HG02588 (cell line): ENCODE measurements at regions not wholly inside any gene's neighbourhood (a gene's known extent, or its start where the extent isn't known, plus 50 kb on each side); places are given as distances from the start of the nearest gene placed in this dataset.
"Not testable (repeated sequence)": the region's sequence is repeated elsewhere in the genome, so short reads cannot be mapped to it uniquely, and the experiment has no call there.

ENCODE experiments used
- ATAC-seq: cut with Tn5 transposase; IDR thresholded peaks from one replicate; pipeline ENCODE4 v1.9.1; 2021; ENCODE audit warnings: mild to moderate bottlenecking, moderate library complexity; ENCODE audit not compliant: unreplicated experiment

DNA sequence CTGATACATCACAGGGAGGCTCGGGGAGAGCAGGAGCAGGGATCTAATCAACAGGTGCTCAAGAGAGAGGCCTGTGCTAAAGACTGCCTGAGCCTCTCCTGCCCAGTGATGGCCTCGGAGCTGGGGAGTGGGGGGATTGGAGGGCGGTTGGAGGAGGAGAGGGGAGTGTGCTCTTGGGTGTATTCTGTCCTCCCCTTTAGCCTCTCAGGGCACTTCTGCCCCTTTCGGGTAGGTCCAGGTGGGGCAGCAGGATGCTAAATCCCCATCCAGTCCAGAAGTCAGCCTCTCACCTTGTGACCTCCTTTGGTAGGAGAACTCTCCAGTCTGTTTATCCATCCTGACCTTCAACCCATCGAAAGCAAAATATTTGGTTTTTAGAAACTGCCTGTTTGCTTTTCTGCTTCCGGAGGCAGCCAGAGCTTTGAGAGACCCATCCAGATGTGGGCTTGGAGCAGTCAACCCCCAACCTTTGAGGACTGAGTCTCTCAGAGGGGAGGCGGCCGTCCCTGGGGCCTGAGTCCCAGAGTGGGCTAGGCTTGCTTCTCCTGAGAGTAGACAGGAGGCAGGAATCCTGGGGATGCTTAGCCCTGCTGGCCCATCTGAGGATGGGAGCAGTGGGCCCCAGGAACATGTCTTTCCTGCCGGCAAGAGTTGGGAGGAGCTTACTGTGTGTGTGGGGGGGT, 105.2 kb upstream of the SYT13 start:
- ATAC-seq: no peak

DNA sequence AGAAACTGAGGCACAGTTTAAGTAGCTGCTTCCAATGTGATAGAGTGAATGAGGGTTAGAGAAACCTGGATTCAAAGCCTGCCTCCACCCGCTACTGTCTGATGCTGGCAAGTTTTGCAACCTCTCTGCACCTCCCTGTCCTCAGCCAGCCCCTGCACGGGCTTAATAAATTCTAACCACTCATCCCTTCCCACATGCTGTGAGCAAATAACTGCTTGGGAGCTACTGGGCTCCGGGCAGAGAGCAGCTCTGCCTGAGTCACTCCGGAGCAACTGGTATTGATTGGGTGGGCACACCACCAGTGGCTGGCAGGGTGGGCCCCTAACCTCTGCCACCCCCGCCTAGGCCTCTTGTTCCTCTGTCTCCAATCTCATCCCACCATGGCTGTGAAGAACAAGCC, 104.3 kb upstream of the SYT13 start:
- no peak for ATAC-seq

DNA sequence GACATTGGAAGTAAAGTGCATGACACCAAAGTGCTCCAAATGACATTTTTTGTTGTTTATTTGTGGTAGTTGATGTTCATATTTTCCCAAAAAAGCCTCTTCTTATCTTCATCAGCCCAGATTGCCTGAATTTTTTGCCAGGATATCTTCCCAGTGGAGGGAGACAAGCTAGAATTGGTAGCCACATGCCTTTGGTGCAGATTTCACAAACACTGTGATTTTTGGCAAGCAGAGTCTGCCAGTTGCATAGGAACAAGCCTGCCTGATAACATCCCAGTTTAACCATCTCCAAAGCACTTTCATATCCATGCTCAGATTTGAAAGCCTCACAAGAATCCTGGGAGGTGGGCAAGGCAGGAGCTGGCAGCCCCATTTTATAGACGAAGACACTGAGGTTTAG, 102.3 kb upstream of the SYT13 start:
- no peak for ATAC-seq

DNA sequence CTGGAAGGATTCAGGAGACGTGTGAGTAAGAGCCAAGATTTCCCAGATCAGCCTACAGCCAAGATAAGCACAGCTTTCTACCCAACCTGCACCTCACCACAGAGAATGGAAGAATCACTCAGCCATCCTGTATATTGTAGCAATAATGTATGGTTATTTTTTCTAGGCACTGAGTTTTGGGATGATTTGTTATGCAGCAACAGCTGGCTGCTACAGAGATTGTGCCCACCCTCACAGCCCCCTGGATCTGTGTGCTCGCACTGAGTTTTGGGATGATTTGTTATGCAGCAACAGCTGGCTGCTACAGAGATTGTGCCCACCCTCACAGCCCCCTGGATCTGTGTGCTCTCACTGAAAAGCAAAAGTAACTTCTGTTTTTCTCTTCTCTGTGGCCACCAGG, 101.7 kb upstream of the SYT13 start:
- ATAC-seq: not testable (repeated sequence)

DNA sequence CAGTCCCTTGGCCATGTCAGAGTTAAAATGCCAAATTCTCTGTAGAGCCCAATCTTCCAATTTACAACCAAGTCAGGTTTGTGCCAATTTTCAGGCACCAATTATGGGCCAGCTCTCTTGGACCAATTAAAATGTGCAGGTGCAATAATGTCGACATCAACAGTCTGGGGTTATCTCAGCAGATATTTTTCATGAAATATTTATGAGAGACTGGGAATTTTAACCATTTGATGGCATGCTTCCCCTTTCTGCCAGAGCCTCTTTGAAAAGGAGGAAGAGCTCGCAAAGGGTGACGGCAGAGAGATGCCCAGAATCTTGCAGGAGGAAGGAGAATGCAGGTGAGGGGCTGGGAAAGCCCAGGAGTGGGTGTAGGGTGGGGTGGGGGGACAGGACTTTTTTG, 100.8 kb upstream of the SYT13 start:
- ATAC-seq: no peak

DNA sequence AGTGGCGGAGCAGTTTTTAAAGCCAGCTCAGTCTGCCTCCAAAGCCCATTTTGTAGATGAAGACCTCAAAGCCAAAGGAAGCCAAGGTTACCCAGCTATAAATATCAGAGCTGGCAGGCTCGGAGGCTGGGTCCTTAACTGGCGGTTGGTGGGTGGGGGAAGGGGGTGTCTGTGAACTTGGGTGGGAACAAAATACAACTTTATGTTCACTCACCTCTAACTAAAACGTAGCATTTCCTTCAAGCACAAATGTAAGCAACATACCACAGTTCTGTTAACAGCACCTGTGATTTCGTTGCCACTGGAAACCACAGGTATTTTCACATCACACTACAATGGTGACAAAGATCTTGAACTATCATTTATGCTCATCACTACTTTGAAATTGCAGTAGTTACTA, 99.7 kb upstream of the SYT13 start:
- no peak for ATAC-seq

DNA sequence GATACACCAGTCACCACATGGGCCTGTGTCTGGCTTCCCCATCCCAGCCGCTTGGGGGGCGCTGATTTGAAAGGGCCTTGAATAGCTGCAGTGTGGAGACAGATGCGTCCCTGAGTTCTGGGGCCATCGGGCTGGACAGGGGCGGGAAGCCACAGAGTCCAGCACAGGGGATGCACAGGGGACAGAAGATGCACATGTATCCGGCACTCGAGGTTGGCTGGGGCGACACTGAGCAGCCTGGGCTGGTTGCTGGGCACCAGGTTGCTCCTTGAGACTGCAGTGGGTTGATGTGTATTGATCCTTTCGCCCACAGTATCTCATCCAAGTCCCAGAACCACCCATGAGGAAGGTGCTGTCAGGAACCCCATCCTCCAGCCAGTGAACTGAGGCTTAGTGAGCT, 99.3 kb upstream of the SYT13 start:
- no peak for ATAC-seq

DNA sequence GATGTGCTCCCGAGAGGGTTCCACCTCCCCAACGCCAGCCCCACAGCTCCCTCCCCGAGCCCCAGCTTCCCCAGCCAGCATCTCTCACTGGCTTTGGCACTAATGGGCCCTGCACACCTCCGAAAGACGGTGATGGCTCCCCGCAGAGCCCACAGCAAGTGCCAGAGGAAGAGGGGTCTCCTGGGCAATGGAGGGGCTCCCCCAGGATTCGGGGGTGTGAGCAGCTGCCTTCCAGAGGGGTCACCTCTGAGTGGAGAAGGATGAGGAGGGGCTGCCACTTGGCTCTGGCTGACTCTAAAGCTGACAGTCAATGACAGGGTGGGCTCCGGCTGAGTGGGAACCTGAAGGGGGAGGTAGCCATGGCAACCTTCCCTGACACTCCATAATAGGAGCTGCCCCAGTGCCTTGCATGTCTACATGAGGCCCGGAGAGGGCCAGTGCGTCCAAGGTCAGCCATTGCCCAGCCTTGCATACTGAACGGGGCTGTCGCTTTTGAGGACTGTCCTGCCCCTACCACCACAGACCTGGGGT, 98.6 kb upstream of the SYT13 start:
- no peak for ATAC-seq

DNA sequence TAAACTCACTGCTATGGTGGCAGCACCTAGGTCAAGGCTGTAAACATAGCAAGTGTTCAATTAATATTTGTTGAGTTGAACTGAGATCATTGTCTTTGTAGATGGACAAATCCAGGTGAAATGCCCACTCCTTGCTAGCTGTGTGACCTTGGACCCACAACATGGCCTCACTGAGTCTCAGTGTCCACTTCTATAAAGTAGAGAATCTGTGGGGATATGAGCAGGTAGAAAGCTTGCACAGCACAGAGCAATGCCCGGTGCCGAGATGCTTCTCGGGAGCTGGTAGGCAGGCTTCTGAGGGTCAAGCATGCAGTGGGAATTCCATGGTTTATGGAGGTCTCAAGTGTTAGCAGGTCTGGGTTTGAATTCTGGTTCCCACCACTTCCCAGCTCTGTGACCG, 97.9 kb upstream of the SYT13 start:
- no peak for ATAC-seq

DNA sequence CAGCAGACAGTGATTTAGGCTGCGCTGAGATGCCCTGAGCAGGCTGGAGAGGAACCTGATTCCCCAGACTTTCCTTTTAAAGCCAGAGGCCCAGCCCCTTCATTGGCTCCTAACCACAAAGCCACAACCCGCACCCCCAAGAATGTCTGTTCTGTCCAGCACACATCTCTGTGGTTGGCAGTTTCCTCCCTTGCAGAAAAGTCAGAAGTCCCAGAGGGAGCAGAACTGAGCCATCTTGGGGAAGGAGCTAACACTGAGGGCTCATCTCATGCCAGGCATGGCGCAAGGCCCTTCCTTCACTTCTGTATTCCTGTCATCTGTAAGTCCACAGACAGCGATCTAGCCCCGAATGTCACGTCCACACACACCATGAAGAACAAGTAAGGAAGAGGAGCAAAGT, 97.1 kb upstream of the SYT13 start:
- no peak for ATAC-seq

DNA sequence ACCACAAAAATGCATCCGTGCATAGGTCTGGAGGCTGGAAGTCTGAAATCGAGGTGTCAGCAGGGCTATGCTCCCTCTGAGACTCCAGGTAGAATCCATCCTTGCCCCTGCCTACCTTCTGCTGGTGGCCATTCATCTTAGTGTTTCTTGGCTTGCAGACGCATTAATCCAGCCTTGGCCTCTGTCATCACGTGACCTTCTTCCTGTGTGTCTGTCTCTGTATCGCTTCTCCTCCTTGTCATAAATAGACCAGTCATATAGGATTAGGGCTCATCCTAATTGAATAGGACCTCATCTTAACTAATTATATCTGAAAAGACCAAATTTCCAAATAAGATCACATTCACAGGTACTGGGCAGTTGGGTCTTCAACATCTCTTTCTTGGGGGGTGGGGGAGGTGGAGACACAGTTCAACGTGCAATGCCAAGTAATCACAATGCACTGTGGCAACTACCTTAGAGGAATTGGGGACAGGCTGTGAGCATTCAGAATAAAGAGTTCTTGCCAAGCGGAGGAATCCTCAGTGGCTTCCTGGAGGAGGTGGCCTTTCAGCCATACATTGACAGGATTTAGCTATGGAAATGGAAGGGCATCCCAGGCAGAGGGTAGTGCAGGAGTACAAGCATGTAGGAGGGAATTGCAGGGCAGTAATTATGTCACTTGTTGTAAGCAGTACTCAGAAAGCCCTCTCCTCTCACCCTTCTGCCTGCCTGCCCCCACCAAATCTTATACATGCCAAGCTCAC, 96.2 kb upstream of the SYT13 start:
- no peak for ATAC-seq

DNA sequence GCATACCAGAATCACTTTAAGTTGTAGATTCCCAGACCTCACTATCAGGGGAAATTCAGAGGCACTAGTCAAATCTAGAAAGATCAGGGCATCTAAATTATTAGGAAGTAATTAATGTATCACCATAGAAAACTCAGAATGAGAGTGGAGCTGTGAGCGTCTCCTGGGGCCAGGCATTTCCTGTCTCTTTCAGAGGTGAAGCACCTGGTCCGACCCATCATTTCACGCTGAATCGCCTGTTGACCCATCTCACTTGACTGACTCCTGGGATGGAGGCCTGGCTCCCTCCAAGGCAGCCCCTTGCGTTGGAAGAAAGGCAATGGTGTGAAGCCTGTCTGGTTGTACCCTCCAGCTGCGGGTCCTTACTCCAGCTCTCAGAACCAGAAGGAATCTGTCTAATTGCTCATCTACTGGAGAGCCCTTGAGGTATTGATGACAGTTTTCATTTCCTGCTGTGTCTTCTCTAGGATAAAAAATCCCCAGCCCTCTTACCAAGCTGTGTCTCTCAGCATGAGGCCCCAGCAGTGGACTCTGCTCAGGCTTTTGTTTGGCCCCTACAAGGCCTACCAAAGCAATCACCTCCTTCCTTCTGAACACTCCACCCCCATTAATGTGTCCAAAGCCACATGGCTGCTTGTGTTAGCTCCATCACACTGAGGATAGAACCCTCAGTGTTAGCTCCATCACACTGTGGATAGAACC, 93.2 kb upstream of the SYT13 start:
- ATAC-seq: no peak

DNA sequence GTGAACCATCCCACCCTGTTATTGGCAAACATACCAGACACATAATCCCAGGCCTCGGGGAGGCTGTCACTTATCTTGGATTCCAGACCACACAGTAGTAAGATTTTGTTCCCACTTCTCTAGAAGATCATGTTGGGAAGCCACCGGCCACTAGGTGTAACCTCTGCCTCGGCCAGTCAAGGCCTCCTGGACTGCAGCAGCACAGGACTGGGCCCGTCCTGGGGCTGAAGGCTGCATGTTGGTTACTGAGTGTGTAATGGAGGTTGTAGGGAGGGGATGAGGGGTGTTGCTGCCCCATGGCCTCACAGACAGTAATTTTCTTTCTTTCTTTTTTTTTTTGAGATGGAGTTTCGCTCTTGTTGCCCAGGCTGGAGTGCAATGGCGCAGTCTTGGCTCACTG, 92.4 kb upstream of the SYT13 start:
- ATAC-seq: no peak

DNA sequence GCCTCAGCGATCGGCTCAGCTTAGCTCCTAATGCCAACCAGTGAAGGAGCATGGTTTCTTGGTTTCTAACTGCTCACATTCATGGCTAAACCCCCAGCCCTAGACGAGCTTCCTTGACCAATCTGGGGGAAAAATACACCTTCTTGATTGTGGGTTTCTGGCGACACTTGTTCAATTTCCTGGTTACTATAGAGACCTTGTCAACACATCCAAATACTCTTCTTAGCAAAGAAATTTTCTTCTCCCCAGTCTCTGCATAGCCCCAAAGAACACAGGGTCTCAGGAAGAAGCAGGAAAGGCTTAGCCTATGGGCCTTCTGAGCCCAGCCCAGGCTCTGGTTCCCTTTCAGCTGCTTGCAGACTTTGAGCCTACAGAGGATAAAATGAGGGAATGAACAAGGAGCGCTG, 88.5 kb upstream of the SYT13 start:
- ATAC-seq: no peak

DNA sequence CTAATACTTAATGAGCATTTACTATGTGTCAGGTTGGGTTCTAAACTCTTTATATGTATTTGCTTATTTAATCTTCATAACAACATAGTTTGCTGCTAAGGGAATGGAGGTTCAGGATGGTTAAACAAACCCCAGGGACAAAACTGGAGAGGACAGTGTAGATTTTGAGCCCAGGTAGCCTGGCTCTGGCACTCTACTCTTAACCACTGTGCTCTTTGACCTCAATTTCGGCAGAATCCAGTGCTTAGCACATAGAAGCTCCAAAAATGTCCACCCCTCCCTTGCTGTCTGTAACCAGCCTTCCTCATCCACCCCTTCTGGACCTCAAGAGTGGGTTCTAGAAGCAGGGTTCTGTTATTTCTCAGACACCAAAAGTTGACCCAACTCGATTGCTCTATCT, 88.0 kb upstream of the SYT13 start:
- no peak for ATAC-seq

DNA sequence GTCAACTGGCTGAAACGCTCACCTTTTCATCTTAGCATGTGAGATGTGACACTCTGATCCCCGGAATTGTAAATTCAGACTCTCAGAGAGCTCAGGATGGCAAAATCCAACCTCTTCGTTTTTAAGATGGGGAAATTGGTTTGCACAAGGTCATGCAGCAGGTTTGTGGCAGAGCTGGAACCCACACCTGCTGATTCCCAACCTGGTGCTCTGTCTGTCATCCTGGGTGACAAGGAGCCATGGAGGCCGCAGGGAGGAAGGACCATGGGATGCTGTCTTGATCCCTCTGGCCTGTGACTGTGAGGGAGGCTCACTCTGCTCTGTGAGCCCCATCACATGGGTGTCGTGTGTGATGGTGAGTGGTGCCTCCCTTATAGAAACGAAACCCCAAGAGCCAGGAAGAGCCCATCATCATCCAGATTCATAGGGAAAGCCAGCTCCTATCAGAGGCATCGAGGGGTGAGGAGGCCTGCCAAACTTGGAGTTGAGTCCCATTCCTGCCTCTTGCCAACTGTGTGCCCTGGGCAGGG, 87.4 kb upstream of the SYT13 start:
- ATAC-seq: no peak

DNA sequence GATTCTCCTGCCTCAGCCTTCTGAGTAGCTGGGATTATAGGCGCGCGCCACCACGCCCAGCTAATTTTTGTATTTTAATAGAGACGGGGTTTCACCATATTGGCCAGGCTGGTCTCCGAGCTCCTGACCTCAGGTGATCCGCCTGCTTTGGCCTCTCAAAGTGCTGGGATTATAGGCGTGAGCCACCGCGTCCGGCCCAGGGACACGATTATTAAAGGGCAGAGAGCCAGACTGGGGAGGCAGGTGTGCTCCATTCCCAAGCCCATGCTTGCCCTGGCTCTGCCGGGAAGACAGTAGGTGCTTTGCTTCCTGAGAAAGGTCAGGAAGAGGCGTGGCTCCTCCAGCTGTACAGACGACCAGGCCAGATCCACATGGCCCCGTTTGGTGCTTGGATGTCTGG, 86.3 kb upstream of the SYT13 start:
- not testable (repeated sequence) for ATAC-seq

DNA sequence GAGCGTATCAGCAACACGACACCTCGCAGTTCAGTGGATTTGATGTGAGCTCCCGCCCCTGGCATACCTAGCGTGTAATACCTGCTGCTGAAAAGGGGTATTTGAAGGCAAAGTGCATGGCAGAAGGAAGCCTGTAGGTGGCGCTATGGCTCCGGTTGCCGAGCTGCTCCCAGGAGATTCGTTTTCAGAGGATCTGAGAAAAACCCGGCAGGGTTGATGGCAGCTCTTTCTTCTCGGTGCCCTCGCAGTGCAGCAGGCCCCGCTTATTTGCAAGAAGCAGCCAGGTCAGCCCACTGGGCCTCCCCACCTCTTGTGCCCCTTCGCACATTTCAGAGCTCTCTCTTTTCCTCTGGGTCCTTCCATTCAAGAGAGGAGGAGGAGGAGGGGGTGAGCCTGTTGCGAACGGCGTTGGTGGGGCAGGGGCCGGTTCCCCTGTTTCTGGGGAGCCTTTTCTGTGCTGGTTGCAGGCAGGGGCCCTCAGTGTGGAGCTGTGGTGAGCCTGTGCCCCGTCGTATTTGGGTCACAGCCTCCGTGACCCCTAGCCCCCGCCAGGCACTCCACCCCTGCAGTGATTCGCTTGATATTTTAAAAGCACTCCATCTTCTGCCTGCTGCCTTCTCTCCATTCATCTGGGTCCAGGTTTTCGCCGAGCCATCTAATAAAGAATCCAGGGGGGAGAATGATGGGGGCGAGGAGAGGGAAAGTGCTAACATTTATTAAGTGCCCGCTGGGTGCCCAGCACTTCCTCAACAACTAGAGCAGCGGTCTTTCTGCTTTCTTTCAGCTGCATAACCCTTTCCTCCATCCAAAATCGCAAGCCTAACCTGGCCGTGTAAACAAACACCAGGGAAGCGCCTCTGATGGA, 85.3 kb upstream of the SYT13 start:
- ATAC-seq: no peak

DNA sequence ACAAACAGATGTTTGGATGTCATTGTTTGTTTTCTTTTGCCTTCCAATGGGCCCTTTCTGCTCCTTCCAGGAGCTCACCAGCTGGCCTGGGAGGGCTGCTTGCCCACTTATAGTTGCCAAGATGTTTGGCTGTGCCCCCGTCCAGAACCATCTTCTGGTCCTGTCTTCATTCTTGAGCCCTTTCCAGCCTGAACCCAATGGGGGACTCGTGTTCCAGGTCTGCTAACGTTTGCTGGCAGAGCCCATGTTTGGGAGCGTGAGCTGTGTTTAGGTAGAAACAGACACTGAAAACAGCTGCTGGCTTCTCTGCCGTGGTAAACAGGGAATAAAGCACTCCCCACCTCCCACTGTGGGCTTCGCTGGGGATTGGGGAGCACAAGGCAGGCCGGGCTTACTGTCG, 83.2 kb upstream of the SYT13 start:
- ATAC-seq: no peak

DNA sequence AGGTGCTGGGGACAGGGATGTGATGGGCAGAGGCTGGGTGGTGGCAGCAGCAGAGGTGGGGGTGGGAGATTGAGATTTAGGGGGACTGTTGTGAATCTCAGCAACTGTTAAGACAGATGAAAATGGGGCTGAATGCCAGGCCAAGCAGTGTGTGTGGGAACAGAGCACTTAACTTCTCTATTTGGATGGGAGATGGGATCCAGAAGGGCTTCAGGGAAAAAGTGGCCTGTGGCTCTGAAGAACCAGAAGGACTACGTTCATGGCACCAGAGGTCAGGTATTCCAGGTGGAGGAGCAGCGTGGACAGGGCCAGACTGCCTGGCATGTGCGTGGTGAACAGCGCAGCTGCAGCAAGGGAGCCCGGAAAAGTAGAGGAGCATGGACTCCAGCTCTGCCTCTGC, 82.6 kb upstream of the SYT13 start:
- ATAC-seq: no peak
